Astrocyte (in vitro differentiated cells and primary cell): ENCODE measurements at regions not wholly inside any gene's neighbourhood (a gene's known extent, or its start where the extent isn't known, plus 50 kb on each side); places are given as distances from the start of the nearest gene placed in this dataset.
"Not testable (repeated sequence)": the region's sequence is repeated elsewhere in the genome, so short reads cannot be mapped to it uniquely, and the experiment has no call there.

ENCODE experiments used
- DNase-seq: peaks from one replicate; pipeline ENCODE4 v3.0.0-alpha.2; 2010; ENCODE audit warnings: low read depth
- FAIRE-seq: peaks from 2 replicates; lab custom pipeline; 2011; peaks lifted over from hg19 to GRCh38; lab: Jason Lieb, UNC
- H2AFZ ChIP-seq: 2 replicates; pipeline ENCODE4 v1.6.0; 2012; ENCODE audit warnings: low read depth, low read length, inconsistent platforms
- H3K27ac ChIP-seq: 2 replicates; pipeline ENCODE4 v1.5.1; 2011; ENCODE audit warnings: low read depth, low read length, inconsistent platforms
- H3K27me3 ChIP-seq: 2 replicates; pipeline ENCODE4 v1.6.0; 2011; ENCODE audit warnings: low read length, inconsistent platforms; ENCODE audit not compliant: insufficient read depth
- H3K36me3 ChIP-seq: 2 replicates; pipeline ENCODE4 v1.5.1; 2011; ENCODE audit warnings: low read length, inconsistent platforms; ENCODE audit not compliant: insufficient read depth
- H3K4me1 ChIP-seq: 2 replicates; pipeline ENCODE4 v1.5.1; 2011; ENCODE audit warnings: low read length, inconsistent platforms; ENCODE audit not compliant: insufficient read depth
- H3K4me2 ChIP-seq: 2 replicates; pipeline ENCODE4 v1.6.0; 2012; ENCODE audit warnings: low read length, inconsistent platforms
- H3K4me3 ChIP-seq: 2 replicates; pipeline ENCODE4 v1.5.1; 2011; ENCODE audit warnings: low read depth, mild to moderate bottlenecking, low read length, inconsistent platforms; ENCODE audit not compliant: insufficient read depth
- H3K79me2 ChIP-seq: 2 replicates; pipeline ENCODE4 v1.6.0; 2012; ENCODE audit warnings: mild to moderate bottlenecking, low read length, inconsistent platforms; ENCODE audit not compliant: insufficient read depth
- H3K9ac ChIP-seq: 2 replicates; pipeline ENCODE4 v1.6.0; 2012; ENCODE audit warnings: mild to moderate bottlenecking, low read length, inconsistent platforms
- H3K9me3 ChIP-seq: 2 replicates; pipeline ENCODE4 v1.5.1; 2012; ENCODE audit warnings: low read depth, mild to moderate bottlenecking, low read length, inconsistent platforms; ENCODE audit not compliant: insufficient read depth
- H4K20me1 ChIP-seq: 2 replicates; pipeline ENCODE4 v1.6.0; 2012; ENCODE audit warnings: low read length, inconsistent platforms; ENCODE audit not compliant: insufficient read depth
- H3K27ac Mint-ChIP-seq: one replicate; pipeline ENCODE4 v1.8.0; 2021; ENCODE audit warnings: mild to moderate bottlenecking, mixed read lengths; ENCODE audit not compliant: unreplicated experiment
- H3K27me3 Mint-ChIP-seq: one replicate; pipeline ENCODE4 v1.8.0; 2021; ENCODE audit warnings: low read depth, mixed read lengths; ENCODE audit not compliant: unreplicated experiment
- H3K36me3 Mint-ChIP-seq: one replicate; pipeline ENCODE4 v1.8.0; 2021; ENCODE audit warnings: low read depth, mixed read lengths; ENCODE audit not compliant: unreplicated experiment
- H3K4me1 Mint-ChIP-seq: one replicate; pipeline ENCODE4 v1.8.0; 2021; ENCODE audit warnings: low read depth, mixed read lengths; ENCODE audit not compliant: unreplicated experiment
- H3K4me3 Mint-ChIP-seq: one replicate; pipeline ENCODE4 v1.8.0; 2021; ENCODE audit warnings: mild to moderate bottlenecking, moderate library complexity, mixed read lengths; ENCODE audit not compliant: unreplicated experiment
- H3K9me3 Mint-ChIP-seq: one replicate; pipeline ENCODE4 v1.8.0; 2021; ENCODE audit warnings: mild to moderate bottlenecking, mixed read lengths; ENCODE audit not compliant: unreplicated experiment
- CTCF ChIP-seq: IDR thresholded peaks from 2 replicates; pipeline ENCODE4 v1.5.1; 2011; ENCODE audit warnings: low read depth, mild to moderate bottlenecking, inconsistent platforms, low read length, moderate library complexity; ENCODE audit not compliant: insufficient read depth
- EZH2 ChIP-seq: IDR thresholded peaks from 2 replicates; pipeline ENCODE4 v1.6.1; 2012; ENCODE audit warnings: mild to moderate bottlenecking, low read length, inconsistent platforms; ENCODE audit not compliant: insufficient read depth

- not testable (repeated sequence) for H3K9me3 Mint-ChIP-seq, H3K9me3 ChIP-seq, H4K20me1 ChIP-seq, H3K4me3 Mint-ChIP-seq, DNase-seq, FAIRE-seq, H3K4me1 Mint-ChIP-seq, H3K4me2 ChIP-seq, H3K36me3 Mint-ChIP-seq, H3K36me3 ChIP-seq, H3K27ac ChIP-seq, H3K27me3 Mint-ChIP-seq, H3K4me3 ChIP-seq, H3K9ac ChIP-seq, H3K79me2 ChIP-seq, H3K4me1 ChIP-seq, H2AFZ ChIP-seq, H3K27me3 ChIP-seq
- H3K27ac Mint-ChIP-seq: peak overlapping the region; percentile 26
Measured at GRCh38 chr16:60359412-60359811, 1625.3 kb upstream of the GOT2 start.

- FAIRE-seq, H3K4me1 Mint-ChIP-seq, H3K4me2 ChIP-seq, H3K27ac ChIP-seq, H3K9me3 ChIP-seq, H3K36me3 Mint-ChIP-seq, H3K79me2 ChIP-seq, H2AFZ ChIP-seq, H3K27me3 Mint-ChIP-seq, H3K9ac ChIP-seq, H3K9me3 Mint-ChIP-seq, H3K36me3 ChIP-seq, H3K27me3 ChIP-seq, H3K27ac Mint-ChIP-seq, H3K4me1 ChIP-seq, H3K4me3 ChIP-seq, H3K4me3 Mint-ChIP-seq, DNase-seq, H4K20me1 ChIP-seq: not testable (repeated sequence)
Measured at GRCh38 chr16:60357876-60358522, 1623.9 kb upstream of the GOT2 start.

- no peak overlapping the region for H3K4me3 ChIP-seq
- Mint-ChIP-seq H3K9me3 (peaks cover 4% of the 10 kb centered on the region), H3K4me1 (no peaks in the 10 kb centered on the region), H3K36me3 (no peaks in the 10 kb centered on the region), H3K27me3 (peaks cover 2% of the 10 kb centered on the region), H3K4me3 (no peak overlapping the region), H3K27ac (no peak overlapping the region)
- TF ChIP-seq EZH2: no peak
- no peak for TF ChIP-seq CTCF
- H3K4me1 ChIP-seq: no peaks in the 10 kb centered on the region
- H3K4me2 ChIP-seq: no peak overlapping the region
- no peaks in the 10 kb centered on the region for H3K36me3 ChIP-seq
- H3K9me3 ChIP-seq: no peaks in the 10 kb centered on the region
- H3K79me2 ChIP-seq: no peaks in the 10 kb centered on the region
- no peaks in the 10 kb centered on the region for H4K20me1 ChIP-seq
- no peaks in the 10 kb centered on the region for H3K27me3 ChIP-seq
- DNase-seq (no peak), FAIRE-seq (no peak)
- no peak overlapping the region for H3K27ac ChIP-seq
- no peak overlapping the region for H2AFZ ChIP-seq
- H3K9ac ChIP-seq: no peak overlapping the region
Measured at GRCh38 chr16:60346256-60346655, 1612.1 kb upstream of the GOT2 start.
